Left hindlimb (tissue), 1 donor: ENCODE measurements at regions not wholly inside any gene's neighbourhood (a gene's known extent, or its start where the extent isn't known, plus 50 kb on each side); places are given as distances from the start of the nearest gene placed in this dataset.

Experiments
- DNase-seq: peaks from one replicate; pipeline ENCODE4 v3.0.0-alpha.2; 2018

DNA sequence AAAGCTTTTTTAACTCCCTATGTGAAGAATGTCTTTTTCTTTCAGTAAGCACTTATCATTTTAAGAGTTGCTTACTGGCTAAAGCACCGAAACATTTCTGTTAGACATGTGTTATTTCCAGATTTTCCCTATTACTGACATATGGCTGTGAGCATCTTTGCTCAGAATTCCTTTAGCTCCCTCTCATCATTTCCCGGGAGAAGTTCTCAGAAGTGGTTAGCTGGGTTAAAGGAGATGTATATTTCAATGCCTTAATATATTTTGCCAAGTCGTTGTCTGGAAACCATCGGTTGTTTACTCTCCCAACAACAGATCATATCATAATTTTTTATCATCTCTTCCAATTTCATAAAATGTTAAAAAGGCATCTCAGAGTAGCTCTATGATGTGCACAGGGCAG lies 396.5 kb downstream of the OCA2 start:
- no peak for DNase-seq

DNA sequence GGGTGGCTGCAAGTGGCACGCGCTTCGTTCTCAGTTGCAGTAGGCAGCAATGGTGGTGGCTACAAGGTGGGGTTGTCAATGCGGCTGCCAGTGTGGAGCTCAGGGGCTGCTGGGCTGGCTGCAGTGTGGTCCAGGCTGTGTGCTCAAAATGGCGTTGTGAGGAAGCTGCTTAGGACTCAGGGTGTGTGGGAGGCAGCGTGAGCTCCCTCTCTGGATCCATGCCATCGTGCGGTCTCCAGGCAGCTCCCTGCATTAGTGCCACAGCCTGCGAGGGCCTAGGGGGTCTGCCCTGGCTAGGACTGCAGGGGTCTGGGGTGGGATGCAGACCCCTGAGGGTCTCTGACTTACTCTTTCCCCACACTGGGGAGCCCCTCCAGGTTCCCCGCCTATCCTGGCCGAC lies 397.2 kb downstream of the OCA2 start:
- no peak for DNase-seq

DNA sequence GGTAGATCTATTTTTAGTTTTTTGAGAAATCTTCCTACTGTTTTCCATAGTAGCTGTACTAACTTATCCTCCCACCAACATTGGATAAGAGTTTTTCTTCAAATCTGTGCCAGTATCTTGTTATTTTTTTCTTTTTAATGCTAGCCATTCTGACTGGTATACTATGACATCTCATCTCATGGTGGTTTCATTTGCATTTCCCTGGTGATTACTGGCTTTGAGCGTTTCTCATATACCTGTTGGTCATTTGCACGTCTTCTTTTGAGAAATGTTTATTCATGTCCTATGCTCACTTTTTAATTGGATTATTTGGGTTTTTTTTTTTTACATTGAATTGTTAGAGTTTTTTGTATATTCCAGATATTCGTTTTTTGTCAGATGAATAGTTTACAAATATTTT lies 398.1 kb downstream of the OCA2 start:
- DNase-seq: no peak

DNA sequence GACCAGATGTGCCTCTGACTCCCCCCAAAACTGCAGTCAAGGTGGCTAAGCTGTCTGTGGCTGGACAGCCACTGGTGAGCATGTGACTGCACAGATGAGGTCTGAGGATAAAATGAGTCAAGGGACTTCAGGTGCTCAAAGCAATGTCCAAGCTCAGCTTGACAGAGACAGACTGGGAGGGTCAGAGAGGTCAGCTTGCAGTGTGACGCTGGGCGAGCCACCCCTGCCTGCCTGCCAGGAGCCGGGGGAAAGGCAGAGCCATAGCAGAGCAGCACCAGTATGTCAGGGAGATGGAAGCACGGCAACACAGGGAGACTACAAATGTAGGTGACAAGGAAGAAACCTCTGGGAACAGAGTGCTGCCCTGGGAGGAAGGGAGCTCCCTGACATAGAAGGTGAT lies 399.4 kb downstream of the OCA2 start:
- DNase-seq: no peak

DNA sequence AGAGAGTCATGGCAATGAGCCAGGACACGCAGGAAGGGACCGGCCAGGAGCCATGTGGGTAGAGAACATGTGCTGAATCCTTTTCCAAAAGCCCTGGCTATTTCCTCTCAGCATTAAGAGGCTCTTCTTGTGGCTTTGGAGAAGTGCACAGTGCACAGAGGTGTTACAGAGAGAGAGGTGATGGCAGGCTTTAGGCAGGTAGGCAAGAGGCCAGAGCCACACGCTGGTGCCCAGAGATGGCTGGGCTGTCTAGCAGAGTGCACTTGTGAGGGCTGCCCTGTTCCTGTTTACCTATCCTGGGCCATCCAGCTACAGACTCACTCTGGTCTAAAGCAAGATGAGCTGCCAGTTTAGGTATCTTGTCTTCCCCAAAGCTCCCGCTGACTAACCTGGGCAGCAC lies 402.6 kb downstream of the OCA2 start:
- DNase-seq: no peak

DNA sequence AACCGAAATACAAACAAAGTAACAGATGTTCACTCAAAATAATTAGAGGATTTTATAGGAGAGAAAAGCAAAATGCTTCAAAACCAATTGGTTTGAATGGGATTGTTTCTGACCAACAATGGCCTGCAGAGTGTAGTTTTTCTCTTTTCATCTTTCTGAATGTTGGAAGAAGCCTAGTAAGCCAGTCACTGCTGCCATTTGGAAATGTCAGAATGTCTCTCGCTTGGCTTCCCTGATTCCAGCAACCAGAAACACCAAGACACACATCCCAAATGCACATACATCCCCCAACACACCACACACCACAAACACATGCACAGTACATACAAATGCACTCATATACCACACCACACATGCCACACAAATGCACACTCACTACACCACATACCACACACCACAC lies 403.4 kb downstream of the OCA2 start:
- no peak for DNase-seq

DNA sequence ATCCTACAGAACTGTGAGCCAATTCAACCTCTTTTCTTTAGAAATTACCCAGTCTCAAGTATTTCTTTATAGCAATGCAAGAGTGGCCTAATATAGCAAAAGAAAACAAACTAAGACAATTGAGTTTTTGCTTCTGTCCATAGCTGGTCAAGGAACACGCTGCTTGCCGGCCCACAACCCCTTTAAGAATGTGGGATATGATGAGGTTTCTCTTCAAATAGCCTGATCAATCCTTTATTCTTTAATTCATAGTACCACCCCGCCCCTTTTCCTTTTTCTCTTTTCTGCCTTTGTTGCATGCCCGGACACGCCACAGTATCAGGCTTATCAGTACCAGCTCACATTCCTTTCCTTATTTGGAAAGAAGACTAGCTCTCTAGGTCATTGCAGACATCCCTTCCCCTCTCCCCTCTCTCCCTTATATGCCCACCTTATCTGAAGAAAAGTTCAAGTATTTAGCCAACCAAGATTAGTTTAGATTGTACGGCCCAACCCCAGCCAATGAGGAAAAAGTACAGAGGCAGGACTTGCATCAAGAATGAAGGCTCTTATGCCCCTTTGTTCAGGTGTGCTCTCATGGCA lies 404.5 kb downstream of the OCA2 start:
- no peak for DNase-seq

DNA sequence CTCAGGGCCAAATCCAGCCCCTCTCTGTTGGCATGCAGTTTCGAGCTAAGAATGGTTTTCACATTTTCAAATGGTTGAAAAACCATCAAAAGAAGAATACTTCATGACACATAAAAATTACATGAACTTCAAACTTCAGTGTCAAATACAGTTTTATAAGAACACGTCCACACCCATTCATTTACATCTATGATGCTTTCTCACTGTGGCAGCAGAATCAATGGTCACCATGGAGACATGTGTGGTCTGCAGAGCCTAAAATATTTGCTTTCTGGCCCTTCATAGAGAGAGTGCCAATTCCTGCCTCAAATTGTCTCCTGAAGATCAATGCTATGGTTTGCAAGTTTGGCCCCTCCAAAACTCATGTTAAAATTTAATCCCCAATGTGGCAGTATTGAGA lies 405.8 kb downstream of the OCA2 start:
- DNase-seq: no peak

DNA sequence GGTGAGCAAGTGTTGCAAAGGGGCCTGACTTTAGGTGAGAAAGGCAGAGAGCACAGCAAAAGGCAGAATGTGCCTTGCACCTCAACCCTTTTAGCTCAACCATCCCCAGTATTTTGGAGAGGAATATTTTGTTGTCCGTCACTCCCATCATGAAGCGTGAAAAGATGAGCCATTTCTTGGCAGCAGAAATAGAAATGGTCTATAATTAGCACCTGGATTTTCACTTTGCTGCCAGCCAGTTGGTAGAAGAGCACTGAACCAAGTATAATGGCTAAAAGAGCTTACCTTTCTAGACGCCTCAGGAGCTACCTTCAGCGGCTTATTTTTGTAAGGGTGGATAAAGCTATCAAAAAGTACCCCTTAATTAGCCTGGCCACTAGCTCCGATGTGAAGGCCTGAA lies 406.7 kb downstream of the OCA2 start:
- no peak for DNase-seq

DNA sequence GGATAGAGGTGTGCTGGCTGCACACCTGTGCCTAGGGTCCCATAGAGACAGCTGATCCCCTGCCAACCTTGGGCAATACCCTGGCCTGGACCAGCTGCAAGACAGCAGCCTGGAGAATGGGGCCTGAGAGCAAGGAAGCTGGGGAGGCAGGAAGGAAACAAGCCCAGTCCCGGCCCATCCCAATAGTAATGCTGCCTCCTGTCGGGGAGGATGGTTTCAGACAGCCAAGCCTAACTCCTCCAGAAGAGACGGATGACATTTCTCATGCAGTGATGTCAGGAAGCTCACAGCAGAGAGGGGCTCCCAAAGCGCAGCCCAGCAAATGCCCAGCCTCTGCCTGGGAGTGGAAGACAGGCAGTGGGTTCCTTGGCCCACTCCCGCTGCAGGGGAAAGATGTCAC lies 408.8 kb downstream of the OCA2 start:
- DNase-seq: no peak

DNA sequence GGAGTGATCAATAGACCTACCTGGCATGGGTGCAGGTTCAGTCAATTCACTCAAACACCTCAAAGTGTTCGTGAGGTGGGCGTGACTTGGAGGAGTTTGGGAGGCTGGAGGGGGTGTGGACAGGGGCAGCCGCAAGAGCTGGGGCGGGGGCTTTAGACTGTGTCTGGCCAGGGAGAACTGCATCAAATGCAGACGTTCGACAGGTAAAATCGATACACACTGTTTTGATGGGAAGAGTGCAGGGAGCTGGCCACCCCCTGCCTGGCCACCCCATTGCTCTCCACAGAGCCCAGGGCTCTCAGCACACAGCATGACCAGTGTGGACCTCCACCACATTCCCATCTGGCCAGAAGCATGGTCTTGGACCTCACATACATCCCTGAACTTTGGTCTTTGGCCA lies 412.1 kb downstream of the OCA2 start:
- no peak for DNase-seq

DNA sequence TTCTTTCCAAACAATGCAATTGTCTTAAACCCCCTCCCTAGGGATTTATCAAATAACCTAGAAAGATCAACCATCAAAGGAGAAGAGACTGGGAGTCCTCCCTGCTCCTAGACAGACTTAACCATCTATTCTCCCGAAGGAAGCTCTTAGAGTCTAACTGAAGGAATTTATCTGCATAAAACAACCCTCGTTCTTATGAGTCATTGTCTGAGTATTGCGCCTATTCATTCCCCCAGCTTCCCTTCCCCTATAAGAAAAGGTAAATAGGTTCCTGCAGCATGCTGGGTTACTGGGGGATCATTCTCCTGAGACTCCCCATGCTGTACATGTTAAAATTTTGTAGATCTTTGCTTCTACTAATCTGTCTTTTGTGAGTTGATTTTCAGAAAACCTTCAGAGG lies 412.7 kb downstream of the OCA2 start:
- no peak for DNase-seq

DNA sequence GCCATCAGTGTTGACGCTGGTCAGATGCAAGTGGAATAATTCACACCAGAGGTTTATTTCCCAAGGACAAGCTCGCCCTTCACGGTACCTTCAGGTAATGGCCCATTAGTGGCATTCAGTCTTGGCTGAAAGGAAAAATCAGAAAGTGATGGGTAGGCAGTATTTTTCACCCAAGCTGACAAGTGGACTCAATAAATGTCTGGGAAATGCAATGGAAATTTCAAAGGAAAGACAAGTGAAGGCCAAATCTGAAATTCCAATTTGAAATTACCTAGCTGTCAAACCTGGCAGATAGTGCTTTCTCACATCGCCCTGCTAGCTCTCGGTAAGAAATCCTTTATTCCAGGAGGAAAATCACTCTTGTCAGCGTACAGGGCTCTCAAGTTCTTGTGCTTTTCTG lies 413.5 kb downstream of the OCA2 start:
- no peak for DNase-seq

DNA sequence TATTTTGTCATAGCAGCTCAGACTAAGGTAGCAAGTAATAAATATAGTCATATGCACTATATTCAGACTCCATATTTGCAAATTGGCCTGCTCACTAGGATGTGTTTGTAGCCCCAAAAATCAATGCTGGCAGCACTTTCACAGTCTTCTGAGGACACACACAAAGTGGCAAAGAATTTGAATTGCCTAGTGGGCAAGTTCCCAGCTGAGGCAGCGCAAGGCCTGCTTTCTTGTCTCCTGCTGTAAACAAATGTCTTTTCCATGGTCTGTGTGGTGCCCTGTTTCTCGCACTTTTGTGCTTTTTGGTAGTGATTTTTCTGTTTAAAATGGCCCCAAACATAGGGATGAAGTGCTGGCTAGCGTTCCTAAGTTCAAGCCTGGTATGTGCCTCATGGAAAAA lies 416.0 kb downstream of the OCA2 start:
- no peak for DNase-seq

DNA sequence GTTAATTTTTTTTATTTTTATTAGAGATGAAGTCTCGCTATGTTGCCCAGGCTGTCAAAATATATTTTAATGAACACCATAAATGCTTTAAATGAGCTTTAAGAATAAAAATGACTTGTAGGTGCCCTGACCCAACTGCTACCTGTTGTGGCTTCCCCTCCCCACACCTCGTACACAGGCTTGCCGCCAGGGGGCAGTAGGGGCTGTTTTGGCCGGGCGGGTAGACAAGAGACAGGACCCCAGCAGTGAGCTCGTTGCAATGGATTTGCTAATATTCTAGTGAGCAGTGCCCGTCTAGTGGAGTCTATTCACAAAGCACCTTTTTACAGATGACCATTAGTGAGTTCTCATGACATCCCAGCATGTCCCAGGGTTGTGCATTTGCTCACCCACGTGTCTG lies 418.1 kb downstream of the OCA2 start:
- DNase-seq: no peak

DNA sequence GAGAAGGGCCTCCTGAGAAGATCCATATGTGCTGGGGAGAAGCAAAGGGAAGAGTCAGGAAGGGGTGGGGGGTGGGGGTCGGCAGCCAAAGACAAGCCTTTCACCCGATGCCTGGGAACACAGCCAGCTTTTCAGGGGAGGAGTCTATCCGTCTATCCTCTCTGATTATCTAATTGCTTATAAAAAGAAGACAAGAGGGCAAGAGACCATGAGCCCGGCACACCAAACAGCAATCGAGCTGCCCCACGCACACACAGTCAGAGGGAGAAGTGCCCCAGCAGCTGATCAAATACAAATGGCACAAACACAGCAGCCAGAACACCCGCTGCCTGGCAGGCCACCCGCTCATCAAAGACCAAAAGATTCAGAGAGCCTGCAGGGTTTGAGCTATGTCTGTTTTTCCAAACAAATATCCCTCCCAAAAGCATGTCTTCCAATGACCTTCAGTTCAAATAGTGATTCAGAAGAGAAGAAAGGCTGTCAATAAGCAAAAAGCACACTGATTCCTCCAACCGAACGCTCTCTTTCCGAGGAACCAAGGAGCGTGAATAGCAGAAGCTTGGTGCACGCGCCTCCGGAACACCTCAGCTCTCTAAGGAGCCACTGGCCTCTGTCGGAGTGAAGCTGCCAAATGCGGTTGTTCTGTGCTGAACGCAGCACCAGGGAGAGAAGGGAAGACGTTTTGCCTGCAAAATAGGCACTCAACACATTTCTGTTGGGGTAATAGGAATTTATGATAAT lies 419.2 kb downstream of the OCA2 start:
- no peak for DNase-seq

DNA sequence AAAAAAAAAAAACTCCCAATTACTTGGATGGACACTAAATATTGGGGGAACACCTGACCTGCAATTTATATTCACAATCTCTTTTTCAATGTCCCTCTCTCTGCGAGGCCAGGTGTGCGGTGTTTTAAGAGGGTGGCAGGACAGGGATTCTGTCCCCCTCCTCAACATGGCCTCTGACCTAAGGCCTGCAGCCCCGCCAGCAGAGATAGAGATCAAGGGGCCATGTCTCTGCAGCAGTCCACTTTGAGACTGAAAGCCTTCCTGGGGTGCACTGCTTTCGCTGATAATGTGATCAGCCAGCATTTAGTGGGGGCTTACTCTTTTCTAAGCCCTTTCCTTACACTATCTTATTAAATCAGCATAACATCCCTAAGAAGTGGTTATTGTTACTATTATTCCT lies 419.9 kb downstream of the OCA2 start:
- DNase-seq: no peak

DNA sequence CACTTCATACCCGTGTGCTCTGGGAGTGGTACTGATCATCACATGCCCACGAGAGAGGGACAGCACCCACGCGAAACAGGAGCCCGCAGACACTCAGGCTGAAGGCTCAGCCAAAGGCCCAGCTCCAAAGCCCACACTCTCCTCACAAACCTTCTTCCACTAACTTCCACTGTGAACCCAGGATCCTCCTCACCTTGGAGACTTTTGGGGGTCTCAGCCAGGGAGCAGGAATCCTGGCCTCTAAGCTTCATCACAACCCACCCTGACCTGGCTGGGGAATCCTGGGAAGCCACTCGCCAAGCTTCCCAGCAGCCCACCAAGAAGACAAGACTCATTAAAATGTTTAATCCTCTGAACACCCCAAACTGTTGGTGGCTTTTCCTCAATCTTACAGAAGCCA lies 421.2 kb downstream of the OCA2 start:
- DNase-seq: no peak

DNA sequence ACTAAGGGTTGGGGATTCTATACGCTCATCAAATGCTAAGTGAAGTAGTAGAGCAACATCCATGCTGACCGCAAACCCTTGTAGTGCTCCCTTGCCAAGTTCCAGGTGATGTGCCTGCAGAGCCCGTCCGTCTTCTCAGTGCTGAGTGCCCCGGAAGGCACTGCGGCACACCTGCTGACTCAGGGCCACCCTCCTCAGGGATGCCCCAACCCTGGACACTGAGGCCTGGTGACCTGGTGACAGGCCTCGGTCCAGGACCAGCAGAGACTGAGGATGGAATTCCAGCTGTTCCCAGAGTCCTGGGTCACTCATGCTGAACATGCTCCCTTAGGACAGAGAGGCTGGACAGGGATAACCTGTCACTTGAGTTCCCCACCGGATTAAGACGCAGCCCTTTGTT lies 422.5 kb downstream of the OCA2 start:
- DNase-seq: no peak

DNA sequence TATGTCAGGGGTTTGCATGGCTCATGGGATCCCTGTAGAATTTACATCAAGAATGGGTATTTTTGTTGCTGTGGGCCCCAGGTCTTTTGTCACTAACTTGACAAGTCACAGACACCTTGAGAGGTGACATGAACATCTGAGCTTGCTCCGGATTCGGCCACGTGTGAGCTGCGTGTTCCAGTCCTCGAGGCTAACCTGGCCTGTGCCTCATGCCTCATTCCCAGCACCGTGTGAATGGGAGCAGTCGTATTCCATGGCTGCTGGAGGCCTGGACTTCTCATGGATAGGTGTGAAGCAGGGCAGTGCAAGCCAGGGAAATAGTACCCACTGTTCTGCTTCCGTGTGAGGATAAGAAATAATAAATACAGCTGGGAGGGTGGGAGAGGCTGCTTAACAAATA lies 423.5 kb downstream of the OCA2 start:
- no peak for DNase-seq

DNA sequence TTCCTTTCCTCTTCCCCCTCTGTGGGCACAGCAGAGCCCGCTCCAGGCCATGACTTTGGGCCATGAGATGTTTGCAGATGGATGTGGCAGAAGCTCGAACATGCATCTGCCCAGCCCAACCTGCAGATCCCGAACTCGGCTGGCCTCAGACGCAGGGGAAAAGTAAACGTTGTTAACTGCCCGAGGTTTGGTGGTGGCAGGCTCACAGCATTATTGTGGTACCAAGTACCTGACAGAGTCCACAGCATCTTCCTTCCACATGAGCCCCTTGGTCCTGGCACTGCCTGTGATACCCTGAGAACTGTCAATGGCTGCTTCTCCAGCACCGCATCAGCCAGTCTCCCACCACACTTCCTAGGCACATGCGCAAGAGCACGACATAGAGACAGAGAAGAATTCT lies 424.3 kb downstream of the OCA2 start:
- DNase-seq: no peak

DNA sequence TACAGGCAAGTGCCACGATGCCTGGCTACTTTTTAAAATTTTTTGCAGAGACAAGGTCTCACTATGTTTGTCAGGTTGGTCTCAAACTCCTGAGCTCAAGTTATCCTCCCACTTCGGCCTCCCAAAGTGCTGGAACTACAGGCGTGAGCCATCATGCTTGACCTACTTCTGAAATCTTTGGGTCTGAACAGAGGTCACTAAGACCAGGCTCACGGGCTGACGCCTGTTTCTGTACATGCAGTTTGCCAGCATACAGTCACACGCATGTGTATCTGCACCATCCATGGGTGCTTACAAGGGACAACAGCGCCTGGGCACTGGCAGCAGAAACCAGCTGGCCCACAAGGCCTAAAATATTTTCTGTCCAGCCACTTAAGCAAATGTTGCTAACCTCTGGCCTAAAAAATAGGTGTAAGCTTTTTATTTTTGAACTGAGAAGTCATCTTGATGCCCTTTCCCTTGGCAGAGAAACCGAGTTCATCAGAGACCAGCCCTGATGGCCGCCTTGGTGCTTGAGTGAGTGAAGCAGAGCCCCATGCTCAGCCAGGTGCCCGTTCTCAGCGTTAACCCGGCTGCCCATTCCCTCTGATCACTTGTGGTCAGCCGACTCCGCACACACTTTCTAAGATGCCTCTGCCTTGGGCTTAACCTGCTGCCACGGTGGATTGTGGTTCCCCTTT lies 425.2 kb downstream of the OCA2 start:
- DNase-seq: no peak

DNA sequence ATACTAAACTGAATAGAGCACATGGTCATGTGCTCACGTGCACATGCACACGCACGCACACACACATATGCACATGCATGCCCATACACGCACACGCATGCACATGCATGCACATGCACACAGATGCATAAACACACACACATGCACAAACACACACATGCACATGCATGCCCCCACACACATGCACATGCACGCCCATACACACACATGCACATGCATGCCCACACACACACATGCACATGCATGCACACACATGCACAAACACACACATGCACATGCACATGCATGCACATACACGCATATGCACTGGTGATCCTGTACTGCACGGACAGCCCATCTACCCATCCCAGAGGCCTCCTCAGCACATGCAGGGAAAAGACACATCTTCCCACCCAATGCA lies 426.6 kb downstream of the OCA2 start:
- DNase-seq: no peak

DNA sequence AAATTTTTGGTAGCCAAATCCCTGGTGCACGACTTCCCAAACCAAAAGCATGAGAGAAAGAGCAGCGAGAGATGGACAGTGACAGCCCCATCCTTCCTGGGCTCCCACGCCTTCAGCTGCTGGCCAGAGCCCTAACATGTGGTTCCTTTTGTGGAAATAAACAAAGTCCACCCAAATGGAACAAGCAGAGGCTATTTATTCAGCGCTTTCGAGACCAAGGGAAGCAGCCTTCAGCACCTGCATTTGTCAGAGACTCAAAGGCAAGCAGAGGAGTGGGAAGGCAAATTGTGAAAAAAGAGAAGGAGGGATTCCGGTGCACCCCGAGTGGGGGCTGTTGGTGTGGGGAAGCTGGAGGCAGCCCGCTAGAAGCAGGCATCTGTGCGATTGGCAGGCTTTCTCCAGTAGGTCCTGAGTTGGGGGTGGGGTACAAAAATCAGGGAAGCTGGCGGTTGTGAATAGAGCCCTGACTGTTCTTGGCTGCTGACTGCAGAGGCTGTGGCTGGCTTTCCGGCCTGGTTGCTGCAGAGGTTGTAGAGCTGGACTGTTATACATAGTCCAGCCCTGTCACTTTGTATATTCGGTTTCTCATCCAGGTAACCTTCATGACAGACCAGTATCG lies 427.2 kb downstream of the OCA2 start:
- DNase-seq: no peak
